Keratinocyte (primary cell): ENCODE measurements at regions not wholly inside any gene's neighbourhood (a gene's known extent, or its start where the extent isn't known, plus 50 kb on each side); places are given as distances from the start of the nearest gene placed in this dataset.

ENCODE experiments used
- DNase-seq: peaks from one replicate; pipeline ENCODE4 v3.0.0-alpha.2; 2011; ENCODE audit warnings: low read depth, missing footprints, low spot score
- FAIRE-seq: peaks from 2 replicates; lab custom pipeline; 2011; peaks lifted over from hg19 to GRCh38; lab: Jason Lieb, UNC
- H2AFZ ChIP-seq: 2 replicates; pipeline ENCODE4 v1.6.0; 2012; ENCODE audit warnings: low read length, control low read depth, inconsistent platforms; ENCODE audit not compliant: control insufficient read depth
- H3K27ac ChIP-seq: 2 replicates; pipeline ENCODE4 v1.5.1; 2011; ENCODE audit warnings: low read length; ENCODE audit not compliant: control insufficient read depth, insufficient read depth
- H3K27me3 ChIP-seq: 3 replicates; pipeline ENCODE4 v1.6.0; 2011; ENCODE audit warnings: low read length; ENCODE audit not compliant: control insufficient read depth, insufficient read depth; ENCODE audit errors: extremely low read depth
- H3K36me3 ChIP-seq, 2 experiments: 2 replicates in 1 of 2; 3 replicates in 1 of 2; pipeline ENCODE4 v1.5.1; 2011; ENCODE audit warnings: low read length in 2 of 2, mild to moderate bottlenecking in 1 of 2; ENCODE audit not compliant: control insufficient read depth in 2 of 2, insufficient read depth in 2 of 2; ENCODE audit errors: extremely low read depth in 1 of 2
- H3K4me1 ChIP-seq: 3 replicates; pipeline ENCODE4 v1.5.1; 2011; ENCODE audit warnings: low read length; ENCODE audit not compliant: control insufficient read depth, insufficient read depth; ENCODE audit errors: extremely low read depth
- H3K4me2 ChIP-seq: 3 replicates; pipeline ENCODE4 v1.6.0; 2011; ENCODE audit warnings: low read depth, low read length; ENCODE audit not compliant: control insufficient read depth, insufficient read depth; ENCODE audit errors: extremely low read depth
- H3K4me3 ChIP-seq, 3 experiments: fragments of 200-600 bp in 1 of 3; sonication (generic) in 1 of 3; 2 replicates in 2 of 3; 3 replicates in 1 of 3; pipeline ENCODE4 v1.5.1; 2011 to 2016; ENCODE audit warnings: low read length in 3 of 3, mild to moderate bottlenecking in 3 of 3, control low read depth in 2 of 3, inconsistent platforms in 1 of 3, low read depth in 1 of 3, mixed read lengths in 1 of 3, mixed run types in 1 of 3, moderate library complexity in 1 of 3; ENCODE audit not compliant: control insufficient read depth in 2 of 3, insufficient read depth in 2 of 3; ENCODE audit errors: extremely low read depth in 1 of 3
- H3K79me2 ChIP-seq: 2 replicates; pipeline ENCODE4 v1.6.0; 2012; ENCODE audit warnings: low read length; ENCODE audit not compliant: control insufficient read depth, insufficient read depth
- H3K9ac ChIP-seq: 3 replicates; pipeline ENCODE4 v1.6.0; 2011; ENCODE audit warnings: low read length; ENCODE audit not compliant: control insufficient read depth, insufficient read depth; ENCODE audit errors: extremely low read depth
- H3K9me1 ChIP-seq: 3 replicates; pipeline ENCODE4 v1.6.0; 2011; ENCODE audit warnings: low read length; ENCODE audit not compliant: control insufficient read depth, insufficient read depth; ENCODE audit errors: extremely low read depth
- H3K9me3 ChIP-seq: 2 replicates; pipeline ENCODE4 v1.5.1; 2012; ENCODE audit warnings: low read depth, low read length; ENCODE audit not compliant: control insufficient read depth
- H4K20me1 ChIP-seq: 3 replicates; pipeline ENCODE4 v1.6.0; 2011; ENCODE audit warnings: low read length; ENCODE audit not compliant: control insufficient read depth, insufficient read depth; ENCODE audit errors: extremely low read depth
- CTCF ChIP-seq, 3 experiments: IDR thresholded peaks in 1 of 3; conservative IDR thresholded peaks in 1 of 3; optimal IDR thresholded peaks in 1 of 3; 2 replicates in 2 of 3; 3 replicates in 1 of 3; pipeline versions ENCODE3 to v1.5.1; 2011; ENCODE audit warnings: low read length in 3 of 3, mild to moderate bottlenecking in 3 of 3, moderate library complexity in 2 of 3, control low read depth in 1 of 3, inconsistent platforms in 1 of 3; ENCODE audit not compliant: insufficient read depth in 2 of 3; ENCODE audit errors: extremely low read depth in 1 of 3
- EZH2 ChIP-seq: IDR thresholded peaks from one replicate; pipeline ENCODE4 v1.6.1; 2012; ENCODE audit warnings: inconsistent platforms, mild to moderate bottlenecking, low read length, moderate library complexity
- dilution Hi-C: fragments of 300-500 bp; cut with MboI; formaldehyde crosslinking; loops from one replicate; pipeline ENCODE4 v1.7.0; 2020; ENCODE audit warnings: low sequenced_read_pairs; ENCODE audit not compliant: extremely low pct_ligation_motif_present

- Histone ChIP-seq H3K9me1 (no peaks in the 10 kb centered on the region), H2AFZ (no peak overlapping the region), H3K9me3 (no peaks in the 10 kb centered on the region), H3K4me2 (no peak overlapping the region), H3K79me2 (no peaks in the 10 kb centered on the region), H3K4me3 (no peak overlapping the region), H3K4me1 (no peaks in the 10 kb centered on the region), H3K27me3 (no peaks in the 10 kb centered on the region), H3K27ac (no peak overlapping the region), H3K36me3 (no peaks in the 10 kb centered on the region), H4K20me1 (no peaks in the 10 kb centered on the region), H3K9ac (no peak overlapping the region)
- DNase-seq (no peak), FAIRE-seq (no peak)
- TF ChIP-seq CTCF (optimal IDR thresholded peaks at IDR 0.05 in 1 of 3, IDR thresholded peaks at IDR 0.05 in 1 of 3, conservative IDR thresholded peaks at IDR 0.05 in 1 of 3; ENCODE audit: extremely low read depth in 1 of 3, insufficient read depth in 2 of 3, low read length in 3 of 3) (no peak), EZH2 (no peak)
- dilution Hi-C loops, result no loop called here
These were observed 209.7 kb downstream of the GPAM start for GRCh38 chr10:111973826-111974225.

GRCh38 chr10:111974325-111974724 is 209.2 kb downstream of the GPAM start:
- no peak for FAIRE-seq
- TF ChIP-seq CTCF (optimal IDR thresholded peaks at IDR 0.05 in 1 of 3, IDR thresholded peaks at IDR 0.05 in 1 of 3, conservative IDR thresholded peaks at IDR 0.05 in 1 of 3; ENCODE audit: extremely low read depth in 1 of 3, insufficient read depth in 2 of 3, low read length in 3 of 3) (no peak), EZH2 (no peak)
- H3K27ac ChIP-seq, result no peak overlapping the region
- H3K79me2 ChIP-seq, result no peaks in the 10 kb centered on the region
- no peaks in the 10 kb centered on the region for H3K9me1 ChIP-seq
- no peaks in the 10 kb centered on the region for H3K36me3 ChIP-seq
- no peak overlapping the region for H3K9ac ChIP-seq
- no peaks in the 10 kb centered on the region for H4K20me1 ChIP-seq
- H2AFZ ChIP-seq, result no peak overlapping the region
- no peak overlapping the region for H3K4me2 ChIP-seq
- no peaks in the 10 kb centered on the region for H3K27me3 ChIP-seq
- H3K4me1 ChIP-seq, result no peaks in the 10 kb centered on the region
- DNase-seq, result no peak
- no peaks in the 10 kb centered on the region for H3K9me3 ChIP-seq
- dilution Hi-C loops, result no loop called here
- H3K4me3 ChIP-seq, result no peak overlapping the region
